ENCODE measurements at regions not wholly inside any gene's neighbourhood (a gene's known extent, or its start where the extent isn't known, plus 50 kb on each side); places are given as distances from the start of the nearest gene placed in this dataset.

DNA sequence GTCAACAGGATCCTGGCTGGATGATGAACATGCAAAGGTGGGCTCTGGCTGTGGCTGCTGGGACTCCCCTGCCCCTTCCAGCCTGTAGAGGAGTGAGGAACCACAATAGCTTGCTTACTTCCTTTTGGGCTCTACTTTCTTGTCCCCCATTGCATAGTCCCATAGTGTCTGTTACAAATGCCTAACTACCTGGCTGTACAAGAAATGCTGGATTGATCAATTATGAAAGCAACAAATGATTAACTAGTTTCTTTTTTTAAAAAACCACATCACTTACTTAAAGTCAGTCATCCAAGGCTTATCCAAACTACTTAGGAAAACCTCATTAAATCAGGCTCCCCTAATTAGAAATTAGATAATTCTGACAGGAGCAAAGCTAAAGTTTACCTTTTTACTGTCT lies 514.1 kb upstream of the PKN2 start:
- Histone ChIP-seq H3K4me2 (ENCODE audit: low read length) (no peak overlapping the region), H3K27me3 (ENCODE audit: insufficient read depth, low read length) (no peaks in the 10 kb centered on the region), H3K9ac (ENCODE audit: low read length) (no peak overlapping the region), H3K27ac (ENCODE audit: low read depth, low read length, poor library complexity, severe bottlenecking) (no peak overlapping the region), H4K20me1 (ENCODE audit: insufficient read depth, low read length) (no peaks in the 10 kb centered on the region), H3F3A (ENCODE audit: insufficient read depth, low read length) (no peaks in the 10 kb centered on the region), H3K4me1 (ENCODE audit: insufficient read depth, low read length, severe bottlenecking) (no peaks in the 10 kb centered on the region), H3K4me3 (ENCODE audit: low read depth, low read length, poor library complexity, severe bottlenecking) (no peak overlapping the region), H2AFZ (ENCODE audit: low read length) (no peak overlapping the region), H3K79me2 (ENCODE audit: insufficient read depth, low read length) (no peaks in the 10 kb centered on the region), H3K9me3 (ENCODE audit: low read length) (no peaks in the 10 kb centered on the region), H3K9me2 (ENCODE audit: low read depth, low read length) (no peaks in the 10 kb centered on the region), H3K36me3 (ENCODE audit: insufficient read depth, low read length) (no peaks in the 10 kb centered on the region)
- TF ChIP-seq EZH2 (IDR thresholded peaks at IDR 0.05; ENCODE audit: borderline replicate concordance, low read length) (no peak), CTCF (IDR thresholded peaks at IDR 0.05; ENCODE audit: low read length) (no peak)

GRCh38 chr1:88175120-88175630 lies 508.9 kb upstream of the PKN2 start:
- TF ChIP-seq CTCF (IDR thresholded peaks at IDR 0.05; ENCODE audit: low read length) (no peak), EZH2 (IDR thresholded peaks at IDR 0.05; ENCODE audit: borderline replicate concordance, low read length) (no peak)
- Histone ChIP-seq H3K4me3 (ENCODE audit: low read depth, low read length, poor library complexity, severe bottlenecking) (no peak overlapping the region), H3K79me2 (ENCODE audit: insufficient read depth, low read length) (no peaks in the 10 kb centered on the region), H3K4me2 (ENCODE audit: low read length) (no peak overlapping the region), H3K9ac (ENCODE audit: low read length) (no peak overlapping the region), H3F3A (ENCODE audit: insufficient read depth, low read length) (no peaks in the 10 kb centered on the region), H3K4me1 (ENCODE audit: insufficient read depth, low read length, severe bottlenecking) (no peaks in the 10 kb centered on the region), H3K27ac (ENCODE audit: low read depth, low read length, poor library complexity, severe bottlenecking) (no peak overlapping the region), H4K20me1 (ENCODE audit: insufficient read depth, low read length) (no peaks in the 10 kb centered on the region), H3K27me3 (ENCODE audit: insufficient read depth, low read length) (no peaks in the 10 kb centered on the region), H2AFZ (ENCODE audit: low read length) (no peak overlapping the region), H3K9me2 (ENCODE audit: low read depth, low read length) (no peaks in the 10 kb centered on the region), H3K9me3 (ENCODE audit: low read length) (no peaks in the 10 kb centered on the region), H3K36me3 (ENCODE audit: insufficient read depth, low read length) (no peaks in the 10 kb centered on the region)

GRCh38 chr1:88175631-88176226 lies 508.3 kb upstream of the PKN2 start:
- no peaks in the 10 kb centered on the region for H3K4me1 ChIP-seq (ENCODE audit: insufficient read depth, low read length, severe bottlenecking)
- H3K4me2 ChIP-seq (ENCODE audit: low read length) = no peak overlapping the region
- no peaks in the 10 kb centered on the region for H3K9me2 ChIP-seq (ENCODE audit: low read depth, low read length)
- H3K9me3 ChIP-seq (ENCODE audit: low read length) = no peaks in the 10 kb centered on the region
- H3F3A ChIP-seq (ENCODE audit: insufficient read depth, low read length) = no peaks in the 10 kb centered on the region
- H3K27me3 ChIP-seq (ENCODE audit: insufficient read depth, low read length) = no peaks in the 10 kb centered on the region
- H3K9ac ChIP-seq (ENCODE audit: low read length) = no peak overlapping the region
- H3K36me3 ChIP-seq (ENCODE audit: insufficient read depth, low read length) = no peaks in the 10 kb centered on the region
- no peaks in the 10 kb centered on the region for H3K79me2 ChIP-seq (ENCODE audit: insufficient read depth, low read length)
- TF ChIP-seq EZH2 (IDR thresholded peaks at IDR 0.05; ENCODE audit: borderline replicate concordance, low read length) (no peak), CTCF (IDR thresholded peaks at IDR 0.05; ENCODE audit: low read length) (no peak)
- H4K20me1 ChIP-seq (ENCODE audit: insufficient read depth, low read length) = no peaks in the 10 kb centered on the region
- H3K27ac ChIP-seq (ENCODE audit: low read depth, low read length, poor library complexity, severe bottlenecking) = no peak overlapping the region
- H3K4me3 ChIP-seq (ENCODE audit: low read depth, low read length, poor library complexity, severe bottlenecking) = no peak overlapping the region
- no peak overlapping the region for H2AFZ ChIP-seq (ENCODE audit: low read length)

Measured in OCI-LY1 (cell line).